ENCODE measurements at regions not wholly inside any gene's neighbourhood (a gene's known extent, or its start where the extent isn't known, plus 50 kb on each side); places are given as distances from the start of the nearest gene placed in this dataset.

- TF ChIP-seq CTCF (IDR thresholded peaks at IDR 0.05; ENCODE audit: poor library complexity) = no peak
- no peak for TF ChIP-seq EZH2 (IDR thresholded peaks at IDR 0.05; ENCODE audit: borderline replicate concordance)
- TF ChIP-seq EZH2phosphoT487 (IDR thresholded peaks at IDR 0.05; ENCODE audit: low read depth, severe bottlenecking, unreplicated experiment) = no peak
Measured at GRCh38 chr15:62598217-62598616, 433.1 kb upstream of the C2CD4B start.
